Mucosa of descending colon (tissue), 3 donors: ENCODE measurements at regions not wholly inside any gene's neighbourhood (a gene's known extent, or its start where the extent isn't known, plus 50 kb on each side); places are given as distances from the start of the nearest gene placed in this dataset.

Source experiments
- ATAC-seq: fragments of 200-7000 bp; cut with Tn5 transposase; one replicate; pipeline ENCODE4 v1.9.1; 2020; ENCODE audit warnings: mild to moderate bottlenecking, moderate library complexity
- DNase-seq, 3 donors: peaks; one replicate each; pipeline ENCODE4 v3.0.0-alpha.2; 2020
- H3K36me3 ChIP-seq: fragments of 200-600 bp; one replicate; pipeline ENCODE4 v1.8.0; 2021; ENCODE audit warnings: low read depth, mild to moderate bottlenecking
- H3K4me1 ChIP-seq: fragments of 200-600 bp; one replicate; pipeline ENCODE4 v1.8.0; 2021; ENCODE audit warnings: low read depth, mild to moderate bottlenecking
- H3K4me3 ChIP-seq: fragments of 200-600 bp; one replicate; pipeline ENCODE4 v1.8.0; 2021; ENCODE audit warnings: mild to moderate bottlenecking
- H3K9me3 ChIP-seq: fragments of 200-600 bp; one replicate; pipeline ENCODE4 v1.8.0; 2021; ENCODE audit warnings: mild to moderate bottlenecking
- intact Hi-C, 2 donors: fragments of 100-400 bp; cut with DNase I in 1 of 2; cut with micrococcal nuclease in 1 of 2; formaldehyde crosslinking; loops; one replicate each; pipeline versions ENCODE4 v1.11.0 to v1.11.1; 2022; cut with DNase I, micrococcal nuclease
- TF ChIP-seq, protein P1 (sequence below): fragments of 200-600 bp; IDR thresholded peaks from one replicate; pipeline ENCODE4 v1.8.0; 2022; ENCODE audit warnings: antibody characterized with exemption, mild to moderate bottlenecking
- donor health status: DM: no; HTN: no; CAD: no; lungs with moderate emphysema.
- donor health status: DM: no; HTN: no; CAD: no.
- donor health status: DM: no; HTN: yes; CAD: no.

DNA sequence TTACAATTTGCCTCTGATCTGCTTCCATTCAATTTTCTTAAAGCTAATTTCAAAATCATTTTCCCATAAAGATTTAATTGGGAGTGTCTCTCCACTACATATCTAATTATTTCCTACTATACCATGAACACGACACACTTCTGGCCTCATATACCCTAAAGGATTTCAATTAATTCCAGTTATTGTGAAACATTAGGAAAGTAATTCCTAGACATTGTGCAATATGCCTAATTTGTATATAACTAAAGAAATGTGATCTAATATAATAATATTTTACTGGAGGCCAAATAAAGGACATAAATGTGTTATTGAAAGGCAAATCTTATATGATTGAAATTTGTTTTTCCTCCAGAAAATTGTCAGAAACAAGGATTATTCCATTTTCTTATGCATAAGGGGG is 727.2 kb upstream of the ADGRL2 start:
- Histone ChIP-seq H3K9me3 (no peaks in the 10 kb centered on the region), H3K4me1 (no peaks in the 10 kb centered on the region), H3K4me3 (no peak overlapping the region), H3K36me3 (no peaks in the 10 kb centered on the region)
- TF ChIP-seq, protein P1, sequence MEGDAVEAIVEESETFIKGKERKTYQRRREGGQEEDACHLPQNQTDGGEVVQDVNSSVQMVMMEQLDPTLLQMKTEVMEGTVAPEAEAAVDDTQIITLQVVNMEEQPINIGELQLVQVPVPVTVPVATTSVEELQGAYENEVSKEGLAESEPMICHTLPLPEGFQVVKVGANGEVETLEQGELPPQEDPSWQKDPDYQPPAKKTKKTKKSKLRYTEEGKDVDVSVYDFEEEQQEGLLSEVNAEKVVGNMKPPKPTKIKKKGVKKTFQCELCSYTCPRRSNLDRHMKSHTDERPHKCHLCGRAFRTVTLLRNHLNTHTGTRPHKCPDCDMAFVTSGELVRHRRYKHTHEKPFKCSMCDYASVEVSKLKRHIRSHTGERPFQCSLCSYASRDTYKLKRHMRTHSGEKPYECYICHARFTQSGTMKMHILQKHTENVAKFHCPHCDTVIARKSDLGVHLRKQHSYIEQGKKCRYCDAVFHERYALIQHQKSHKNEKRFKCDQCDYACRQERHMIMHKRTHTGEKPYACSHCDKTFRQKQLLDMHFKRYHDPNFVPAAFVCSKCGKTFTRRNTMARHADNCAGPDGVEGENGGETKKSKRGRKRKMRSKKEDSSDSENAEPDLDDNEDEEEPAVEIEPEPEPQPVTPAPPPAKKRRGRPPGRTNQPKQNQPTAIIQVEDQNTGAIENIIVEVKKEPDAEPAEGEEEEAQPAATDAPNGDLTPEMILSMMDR = no peak
- intact Hi-C loops = no loop called here
- no peak for ATAC-seq
- no peak for DNase-seq

DNA sequence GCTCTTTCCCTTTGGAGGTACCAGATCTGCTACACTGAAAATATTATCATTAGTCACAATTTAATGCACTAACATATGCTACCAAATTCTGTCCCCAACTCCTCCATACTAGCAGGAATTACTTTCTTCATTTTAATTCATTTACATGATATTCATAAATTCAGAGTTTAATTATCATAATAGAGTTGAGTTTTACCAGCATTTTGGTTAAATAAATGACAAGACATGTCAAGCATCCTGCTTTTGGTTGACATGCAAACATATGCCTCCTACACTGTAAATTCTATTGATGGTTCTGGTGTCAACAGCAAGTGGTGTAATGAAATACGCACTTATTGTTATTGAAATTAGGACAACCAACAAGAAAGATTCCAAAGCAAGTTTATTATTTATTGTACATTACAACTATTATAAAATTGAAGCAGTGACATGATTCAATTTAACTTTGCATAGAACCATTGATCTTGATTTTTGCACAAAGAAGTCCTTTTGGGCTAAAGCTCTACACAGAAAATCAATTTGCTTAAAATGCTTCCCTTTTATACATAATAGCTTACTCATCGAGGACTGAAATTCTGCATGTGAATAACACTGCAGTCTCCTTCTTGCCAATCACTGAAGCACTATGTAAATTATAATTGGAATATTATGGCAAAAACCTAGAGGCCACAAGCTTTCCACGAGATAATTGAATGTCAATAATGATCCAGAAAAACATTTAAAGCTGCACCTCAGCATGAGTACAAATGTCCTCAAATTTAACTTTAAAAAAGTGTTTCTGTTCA is 728.6 kb upstream of the ADGRL2 start:
- DNase-seq = no peak
- TF ChIP-seq, protein P1 = no peak

DNA sequence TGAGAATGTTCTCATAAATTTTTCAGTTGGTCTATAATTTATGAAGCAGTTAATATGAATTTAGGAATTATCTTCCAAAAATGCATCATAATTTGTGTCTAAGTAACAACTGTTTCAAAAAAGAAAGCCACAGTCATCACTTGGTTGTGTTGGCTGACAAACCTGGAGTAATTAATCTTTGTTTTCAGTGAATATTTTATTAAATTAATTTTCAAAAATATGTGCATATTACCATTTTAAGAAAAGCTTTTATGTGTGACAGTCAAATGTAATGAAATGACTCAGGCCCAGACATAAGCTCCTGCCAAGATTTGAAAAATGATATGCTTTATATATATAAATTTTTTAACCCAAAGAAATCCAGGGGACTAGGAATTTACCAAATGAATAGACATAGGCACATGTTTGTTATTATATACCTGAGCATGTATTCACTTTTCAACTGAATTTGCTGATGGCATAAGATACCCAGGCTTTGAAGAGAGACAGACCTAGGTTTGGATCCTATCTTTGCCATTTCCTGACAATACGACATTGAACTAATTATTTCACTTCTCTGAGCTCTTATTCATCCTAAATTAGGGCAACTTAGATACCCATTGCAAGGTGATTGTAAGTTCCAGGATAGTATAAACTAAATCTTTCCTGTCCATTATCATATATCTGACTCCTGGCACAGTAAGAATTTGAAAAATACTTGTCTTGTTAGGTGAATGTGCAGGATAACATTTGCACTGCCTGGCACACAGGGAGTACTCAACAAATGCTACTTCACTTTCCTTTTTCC is 729.5 kb upstream of the ADGRL2 start:
- Histone ChIP-seq H3K4me3 (no peak overlapping the region), H3K9me3 (no peaks in the 10 kb centered on the region), H3K36me3 (no peaks in the 10 kb centered on the region), H3K4me1 (no peaks in the 10 kb centered on the region)
- DNase-seq (no peak), ATAC-seq (no peak)
- intact Hi-C loops = no loop called here
- TF ChIP-seq, protein P1 = no peak

More for the DNA sequence above, 728.6 kb upstream of the ADGRL2 start:
- no peaks in the 10 kb centered on the region for H3K36me3 ChIP-seq
- H3K4me3 ChIP-seq = no peak overlapping the region
- H3K9me3 ChIP-seq = no peaks in the 10 kb centered on the region
- no peak for ATAC-seq
- H3K4me1 ChIP-seq = no peaks in the 10 kb centered on the region
- intact Hi-C loops = no loop called here

DNA sequence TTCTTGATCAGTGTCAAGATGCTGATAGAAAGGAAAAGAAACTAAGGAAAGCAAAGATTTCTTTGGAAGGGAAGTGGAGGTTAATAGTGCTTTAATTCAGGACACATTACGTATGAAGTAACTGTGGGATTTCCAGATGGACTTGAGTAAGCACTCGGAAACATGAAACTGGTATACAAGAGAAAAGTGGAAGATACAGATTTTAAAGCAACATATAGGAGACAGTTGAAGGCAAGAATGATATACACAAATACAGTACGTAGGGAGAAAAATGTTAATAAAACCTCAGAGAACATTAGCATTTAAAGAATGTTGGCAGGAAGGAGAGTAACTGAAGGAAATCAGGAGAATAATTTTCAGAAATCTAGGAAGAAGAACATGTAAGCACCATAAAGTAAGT is 730.9 kb upstream of the ADGRL2 start:
- no peak overlapping the region for H3K4me3 ChIP-seq
- TF ChIP-seq, protein P1 = no peak
- ATAC-seq (no peak), DNase-seq (no peak)
- no peaks in the 10 kb centered on the region for H3K36me3 ChIP-seq
- H3K4me1 ChIP-seq = no peaks in the 10 kb centered on the region
- intact Hi-C loops = no loop called here
- no peaks in the 10 kb centered on the region for H3K9me3 ChIP-seq

DNA sequence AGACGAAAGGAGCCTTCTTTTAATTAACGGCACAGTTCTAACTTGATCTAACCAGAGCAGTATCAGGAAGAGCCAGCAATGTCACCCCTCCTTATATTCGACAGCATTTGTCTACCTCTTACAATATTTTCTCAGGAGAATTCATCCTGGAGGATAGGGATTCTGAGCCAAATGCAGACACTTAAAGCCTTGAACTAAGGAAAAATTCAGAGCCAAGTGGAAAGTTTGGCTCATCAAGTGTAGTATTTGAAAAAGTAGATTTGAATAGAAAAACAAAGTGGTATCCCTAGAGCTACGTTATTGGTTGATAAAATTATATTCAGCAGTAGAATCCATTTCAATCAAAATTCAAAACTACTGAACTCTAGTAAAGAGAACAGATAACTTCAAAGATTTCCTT is 732.0 kb upstream of the ADGRL2 start:
- ATAC-seq = no peak
- no peak for DNase-seq
- Histone ChIP-seq H3K4me3 (no peak overlapping the region), H3K9me3 (no peaks in the 10 kb centered on the region), H3K4me1 (no peaks in the 10 kb centered on the region), H3K36me3 (no peaks in the 10 kb centered on the region)
- intact Hi-C loops = no loop called here
- TF ChIP-seq, protein P1 = no peak
